Adrenal gland (tissue), 9 donors: ENCODE measurements at regions not wholly inside any gene's neighbourhood (a gene's known extent, or its start where the extent isn't known, plus 50 kb on each side); places are given as distances from the start of the nearest gene placed in this dataset.

Source experiments
- DNase-seq, 7 donors: peaks; one replicate each; pipeline ENCODE4 v3.0.0-alpha.2; 2019 to 2020
- H3K27ac ChIP-seq, 5 donors: fragments of 200-600 bp; sonication (generic) in 4 of 5; 1 replicate in 3 of 5; 2 replicates in 2 of 5; pipeline versions ENCODE4 v1.5.1 to v1.8.0; 2016 to 2020; ENCODE audit warnings: mild to moderate bottlenecking in 1 of 5
- H3K27me3 ChIP-seq: fragments of 200-600 bp; 2 replicates; pipeline ENCODE4 v1.8.0; 2021
- H3K36me3 ChIP-seq, 2 donors: fragments of 200-600 bp; replicated peaks in 1 of 2; 1 replicate in 1 of 2; 2 replicates in 1 of 2; pipeline versions ENCODE4 v1.5.1 to v1.8.0; 2018 to 2022
- H3K4me1 ChIP-seq, 2 donors: fragments of 200-600 bp; replicated peaks in 1 of 2; 1 replicate in 1 of 2; 2 replicates in 1 of 2; pipeline versions ENCODE4 v1.5.1 to v1.8.0; 2018 to 2021
- H3K4me3 ChIP-seq, 4 donors: fragments of 200-600 bp; sonication (generic) in 3 of 4; one replicate each; pipeline ENCODE4 v1.5.1; 2016 to 2018
- H3K9me3 ChIP-seq, 3 donors: fragments of 200-600 bp; sonication (generic) in 1 of 3; replicated peaks in 1 of 3; 1 replicate in 2 of 3; 2 replicates in 1 of 3; pipeline versions ENCODE4 v1.5.1 to v1.8.0; 2016 to 2021
- POLR2A ChIP-seq, 2 donors: fragments of 450-650 bp; IDR thresholded peaks; one replicate each; pipeline ENCODE4 v1.6.1; 2017; ENCODE audit warnings: antibody characterized with exemption in 2 of 2, mild to moderate bottlenecking in 2 of 2, moderate library complexity in 1 of 2
- WGBS, 4 donors: extraction: QIAGEN DNeasy Blood & Tissue Kit in 2 of 4; methylation state at CpG; one replicate each; pipeline versions ENCODE4 v1.1.5 to v1.1.7; 2013 to 2017; 5-methylcytosine and 5-hydroxymethylcytosine counted together
- intact Hi-C, 2 donors: fragments of 100-400 bp; cut with DNase I; formaldehyde crosslinking; loops; one replicate each; pipeline versions ENCODE4 v1.14.1 to v1.15.0; 2022 to 2023
- TF ChIP-seq, protein P1 (sequence below), 6 experiments: fragments of 450-650 bp in 4 of 6; fragments of 200-600 bp in 2 of 6; sonication (generic) in 1 of 6; IDR thresholded peaks; 1 replicate in 5 of 6; 2 replicates in 1 of 6; pipeline versions ENCODE4 v1.5.1 to v1.8.0; 2016 to 2021; ENCODE audit warnings: antibody characterized with exemption in 6 of 6, mild to moderate bottlenecking in 2 of 6, moderate library complexity in 1 of 6
- donor health status: healthy with polysubstance abuse.
- donor health status: Bipolar disorder and iron deficiency.
- donor health status: DM: yes; HTN: yes; CAD: no.
- donor health status: DM: no; HTN: no; CAD: no.
- donor health status: DM: no; HTN: no; CAD: no.

DNA sequence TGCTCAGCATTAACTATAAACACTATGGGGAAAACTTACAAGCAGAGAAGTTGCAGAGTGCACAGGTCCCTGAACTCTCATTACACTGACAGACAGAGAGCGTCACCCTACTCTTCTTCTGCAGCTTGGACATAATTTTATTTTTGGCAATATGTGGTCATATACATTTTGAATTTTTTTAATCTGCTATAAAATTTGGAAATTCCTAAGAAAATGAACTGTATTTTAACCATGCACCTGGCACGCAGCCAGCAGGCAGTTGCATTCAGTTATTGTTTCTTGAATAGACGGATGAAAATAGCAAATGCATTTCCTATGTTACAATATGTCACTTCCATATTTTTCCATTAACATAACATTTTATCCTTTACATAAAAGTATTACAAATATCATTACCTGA is 100.2 kb downstream of the SLC25A46 start:
- H3K27me3 ChIP-seq = no peaks in the 10 kb centered on the region
- no peak overlapping the region for H3K4me3 ChIP-seq
- H3K9me3 ChIP-seq = no peaks in the 10 kb centered on the region
- no peak overlapping the region for H3K27ac ChIP-seq
- WGBS, 4 donors = 54 to 62% (median 59%) methylated on average over 3 of the region's 3 CpGs
- H3K4me1 ChIP-seq = no peaks in the 10 kb centered on the region
- no peak for DNase-seq
- H3K36me3 ChIP-seq = no peaks in the 10 kb centered on the region
- intact Hi-C loops = no loop called here
- TF ChIP-seq, protein P1, sequence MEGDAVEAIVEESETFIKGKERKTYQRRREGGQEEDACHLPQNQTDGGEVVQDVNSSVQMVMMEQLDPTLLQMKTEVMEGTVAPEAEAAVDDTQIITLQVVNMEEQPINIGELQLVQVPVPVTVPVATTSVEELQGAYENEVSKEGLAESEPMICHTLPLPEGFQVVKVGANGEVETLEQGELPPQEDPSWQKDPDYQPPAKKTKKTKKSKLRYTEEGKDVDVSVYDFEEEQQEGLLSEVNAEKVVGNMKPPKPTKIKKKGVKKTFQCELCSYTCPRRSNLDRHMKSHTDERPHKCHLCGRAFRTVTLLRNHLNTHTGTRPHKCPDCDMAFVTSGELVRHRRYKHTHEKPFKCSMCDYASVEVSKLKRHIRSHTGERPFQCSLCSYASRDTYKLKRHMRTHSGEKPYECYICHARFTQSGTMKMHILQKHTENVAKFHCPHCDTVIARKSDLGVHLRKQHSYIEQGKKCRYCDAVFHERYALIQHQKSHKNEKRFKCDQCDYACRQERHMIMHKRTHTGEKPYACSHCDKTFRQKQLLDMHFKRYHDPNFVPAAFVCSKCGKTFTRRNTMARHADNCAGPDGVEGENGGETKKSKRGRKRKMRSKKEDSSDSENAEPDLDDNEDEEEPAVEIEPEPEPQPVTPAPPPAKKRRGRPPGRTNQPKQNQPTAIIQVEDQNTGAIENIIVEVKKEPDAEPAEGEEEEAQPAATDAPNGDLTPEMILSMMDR (IDR thresholded peaks at IDR 0.05) = no peak
- no peak for TF ChIP-seq POLR2A (IDR thresholded peaks at IDR 0.05)

DNA sequence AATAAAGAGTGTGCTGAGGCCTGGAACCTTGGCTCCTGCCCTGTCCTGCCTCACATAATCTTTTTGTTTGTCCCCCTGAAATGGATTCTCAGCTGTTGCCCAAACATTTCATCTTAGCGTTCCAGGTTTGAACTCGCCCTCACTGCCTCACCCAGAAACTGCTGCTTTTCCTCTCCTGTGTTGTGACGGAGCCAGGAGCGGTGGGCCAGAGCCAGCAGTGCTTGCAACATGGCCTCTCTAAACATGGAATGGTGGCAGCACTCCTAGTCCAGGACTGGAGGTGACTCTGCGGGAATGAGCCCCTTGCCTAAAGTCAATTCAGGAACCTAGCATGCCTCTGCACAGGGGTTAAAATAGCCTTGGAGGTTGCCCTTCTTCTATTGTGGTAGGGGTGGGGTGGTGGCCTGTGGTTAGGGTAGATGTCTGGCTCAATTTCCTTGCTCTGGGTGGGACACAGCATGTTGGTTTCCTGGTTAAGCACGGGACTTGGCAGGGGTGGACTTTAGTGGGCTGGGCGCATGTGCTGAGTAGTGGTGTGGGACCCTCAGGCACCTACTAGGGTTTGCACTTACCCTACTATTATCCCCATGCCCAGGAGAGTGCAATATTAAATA is 101.6 kb downstream of the SLC25A46 start:
- no peak overlapping the region for H3K4me3 ChIP-seq
- H3K4me1 ChIP-seq = no peaks in the 10 kb centered on the region
- no peak for DNase-seq
- no peaks in the 10 kb centered on the region for H3K9me3 ChIP-seq
- no peaks in the 10 kb centered on the region for H3K36me3 ChIP-seq
- WGBS, 4 donors = 77 to 83% (median 83%) methylated on average over 6 to 7 of the region's 7 CpGs
- no peaks in the 10 kb centered on the region for H3K27me3 ChIP-seq
- intact Hi-C loops = no loop called here
- TF ChIP-seq POLR2A (IDR thresholded peaks at IDR 0.05) = no peak
- TF ChIP-seq, protein P1 (IDR thresholded peaks at IDR 0.05) = no peak
- no peak overlapping the region for H3K27ac ChIP-seq

DNA sequence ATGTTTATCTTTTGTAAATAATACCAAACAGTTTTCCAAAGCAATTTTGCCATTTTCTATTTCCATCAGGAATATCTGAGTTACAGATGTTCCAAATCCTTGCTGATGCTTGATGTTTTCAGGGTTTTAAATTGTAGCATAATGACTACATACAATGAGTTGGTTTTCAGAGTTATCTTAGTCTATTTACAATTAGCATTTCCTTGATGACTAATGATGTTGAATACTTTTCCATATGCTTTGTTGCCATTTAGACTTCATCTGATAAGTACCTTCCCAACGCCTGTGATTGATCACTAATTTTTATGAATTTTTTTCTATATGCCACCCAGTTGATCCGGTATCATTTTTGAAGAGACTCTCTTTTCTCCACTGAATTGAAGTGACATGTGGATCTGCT is 102.3 kb downstream of the SLC25A46 start:
- H3K36me3 ChIP-seq = no peaks in the 10 kb centered on the region
- no peaks in the 10 kb centered on the region for H3K9me3 ChIP-seq
- H3K4me3 ChIP-seq = no peak overlapping the region
- intact Hi-C loops = no loop called here
- WGBS, 4 donors = 80 to 87% (median 83%) methylated on average over 2 of the region's 2 CpGs
- no peaks in the 10 kb centered on the region for H3K4me1 ChIP-seq
- H3K27me3 ChIP-seq = no peaks in the 10 kb centered on the region
- DNase-seq = no peak
- no peak overlapping the region for H3K27ac ChIP-seq
- TF ChIP-seq, protein P1 (IDR thresholded peaks at IDR 0.05) = no peak
- TF ChIP-seq POLR2A (IDR thresholded peaks at IDR 0.05) = no peak

DNA sequence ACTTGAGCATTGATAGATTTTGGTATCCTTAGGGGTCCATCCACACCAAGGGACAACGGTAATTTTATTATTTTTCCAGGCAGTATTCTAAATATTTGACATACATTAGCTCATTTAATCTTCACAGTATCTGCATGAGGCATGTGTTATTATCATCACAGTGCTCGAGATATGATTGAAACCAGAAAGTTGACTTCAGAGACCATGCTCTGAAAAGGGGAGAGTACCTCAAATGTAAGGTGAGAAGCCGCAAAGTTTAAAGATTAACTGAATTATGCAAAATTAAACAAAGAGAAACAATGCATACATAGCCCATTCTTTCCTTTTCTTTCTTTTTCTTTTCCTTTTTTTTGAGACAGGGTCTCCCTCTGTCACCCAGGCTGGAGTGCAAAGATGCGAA is 104.1 kb downstream of the SLC25A46 start:
- H3K4me1 ChIP-seq = no peaks in the 10 kb centered on the region
- intact Hi-C loops = no loop called here
- no peak for DNase-seq
- no peak overlapping the region for H3K27ac ChIP-seq
- WGBS, 4 donors = 78 to 81% (median 80%) methylated on average over 4 of the region's 4 CpGs
- TF ChIP-seq, protein P1 (IDR thresholded peaks at IDR 0.05) = no peak
- no peak for TF ChIP-seq POLR2A (IDR thresholded peaks at IDR 0.05)
- H3K9me3 ChIP-seq = no peaks in the 10 kb centered on the region
- no peak overlapping the region for H3K4me3 ChIP-seq
- no peaks in the 10 kb centered on the region for H3K27me3 ChIP-seq
- no peaks in the 10 kb centered on the region for H3K36me3 ChIP-seq
